PC-3 (cell line): ENCODE measurements at regions not wholly inside any gene's neighbourhood (a gene's known extent, or its start where the extent isn't known, plus 50 kb on each side); places are given as distances from the start of the nearest gene placed in this dataset.

Source experiments
- ATAC-seq: fragments of 200-7000 bp; cut with Tn5 transposase; 2 replicates; pipeline ENCODE4 v1.9.1; 2020; ENCODE audit warnings: mild to moderate bottlenecking, moderate library complexity
- BruUV-seq: library from RNA; stranded (reverse); fragments of 400-500 nt; replicated peaks from 2 replicates; lab custom pipeline; 2021; lab: Mats Ljungman, UMichigan
- CTCF ChIA-PET: fragments of 300-600 bp; sonication (Branson Sonifier 250); formaldehyde crosslinking; loops from one replicate; lab custom pipeline; 2022; ENCODE audit warnings: antibody characterized with exemption; lab: Charles Lee
- POLR2A ChIA-PET: fragments of 300-600 bp; sonication (Branson Sonifier 250); formaldehyde crosslinking; loops from one replicate; lab custom pipeline; 2022; ENCODE audit warnings: antibody characterized with exemption; ENCODE audit not compliant: unreplicated experiment; lab: Charles Lee
- DNase-seq: peaks from one replicate; pipeline ENCODE4 v3.0.0-alpha.2; 2015
- H2AFZ ChIP-seq: fragments of 300-600 bp; sonication (generic); 2 replicates; pipeline ENCODE4 v1.6.0; 2016; ENCODE audit warnings: antibody characterized with exemption, low read length
- H3F3A ChIP-seq: fragments of 300-600 bp; sonication (generic); one replicate; pipeline ENCODE4 v1.6.0; 2017; ENCODE audit warnings: antibody characterized with exemption, low read length, control low read depth, mild to moderate bottlenecking; ENCODE audit not compliant: unreplicated experiment
- H3K27ac ChIP-seq: fragments of 300-600 bp; sonication (generic); 2 replicates; pipeline ENCODE4 v1.5.1; 2016; ENCODE audit warnings: mild to moderate bottlenecking, low read length
- H3K27me3 ChIP-seq: fragments of 300-600 bp; sonication (generic); 2 replicates; pipeline ENCODE4 v1.6.1; 2016; ENCODE audit warnings: low read length, mixed read lengths
- H3K36me3 ChIP-seq: fragments of 300-600 bp; sonication (generic); 2 replicates; pipeline ENCODE4 v1.6.1; 2016; ENCODE audit warnings: low read depth, mixed run types, low read length, mixed read lengths
- H3K4me1 ChIP-seq: fragments of 300-600 bp; sonication (generic); 2 replicates; pipeline ENCODE4 v1.5.1; 2016; ENCODE audit warnings: low read length; ENCODE audit not compliant: insufficient read depth
- H3K4me2 ChIP-seq: fragments of 300-600 bp; sonication (generic); 2 replicates; pipeline ENCODE4 v1.6.0; 2016; ENCODE audit warnings: low read length
- H3K4me3 ChIP-seq: fragments of 300-600 bp; sonication (generic); 2 replicates; pipeline ENCODE4 v1.5.1; 2016; ENCODE audit warnings: mild to moderate bottlenecking, low read length, mixed read lengths
- H3K79me2 ChIP-seq: fragments of 300-600 bp; sonication (generic); 2 replicates; pipeline ENCODE4 v1.6.1; 2017; ENCODE audit warnings: low read length, mixed read lengths
- H3K9ac ChIP-seq: fragments of 300-600 bp; sonication (generic); 2 replicates; pipeline ENCODE4 v1.6.0; 2016; ENCODE audit warnings: mild to moderate bottlenecking, low read length
- H3K9me2 ChIP-seq: fragments of 300-600 bp; sonication (generic); replicated peaks from 2 replicates; pipeline ENCODE4 v1.6.1; 2016; ENCODE audit warnings: mixed run types, low read length, mixed read lengths
- H3K9me3 ChIP-seq: fragments of 300-600 bp; sonication (generic); 2 replicates; pipeline ENCODE4 v1.6.1; 2016; ENCODE audit warnings: low read length, mixed read lengths
- H4K20me1 ChIP-seq: fragments of 300-600 bp; sonication (generic); 2 replicates; pipeline ENCODE4 v1.6.1; 2016; ENCODE audit warnings: low read length, mixed read lengths
- EZH2 ChIP-seq: fragments of 300-600 bp; sonication (generic); IDR thresholded peaks from one replicate; pipeline ENCODE4 v1.6.1; 2017; ENCODE audit warnings: antibody characterized with exemption, mild to moderate bottlenecking, low read length; ENCODE audit not compliant: unreplicated experiment
- EZH2phosphoT487 ChIP-seq: fragments of 300-600 bp; sonication (generic); IDR thresholded peaks from 2 replicates; pipeline ENCODE4 v1.6.1; 2018; ENCODE audit warnings: mild to moderate bottlenecking, antibody characterized with exemption, low read length, borderline replicate concordance
- intact Hi-C: fragments of 100-400 bp; cut with micrococcal nuclease; formaldehyde crosslinking; loops from 2 replicates; pipeline ENCODE4 v1.9.0; 2023
- TF ChIP-seq, protein P1 (sequence below): fragments of 300-600 bp; sonication (generic); conservative IDR thresholded peaks from 2 replicates; pipeline ENCODE4 v1.5.1; 2017; ENCODE audit warnings: antibody characterized with exemption, low read depth, mild to moderate bottlenecking, low read length

DNA sequence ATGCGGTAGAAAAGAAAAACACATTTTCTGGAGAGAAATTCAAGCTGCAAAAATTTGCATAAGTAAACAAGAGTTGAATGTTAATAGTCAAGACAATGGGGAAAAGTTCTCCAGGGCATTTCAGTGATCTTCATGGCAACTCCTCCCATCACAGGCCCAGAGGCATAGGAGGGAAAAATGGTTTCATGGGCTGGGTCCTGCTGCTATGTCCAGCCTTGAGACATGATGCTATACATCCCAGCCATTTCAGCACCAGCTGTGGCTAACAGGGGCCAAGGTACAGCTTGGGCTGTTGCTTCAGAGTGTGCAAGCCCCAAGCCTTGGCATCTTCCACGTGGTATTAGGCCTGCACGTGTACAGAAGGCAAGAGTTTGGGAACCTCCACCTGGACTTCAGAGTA is 118.6 kb upstream of the DLGAP1 start:
- Histone ChIP-seq H3K79me2 (no peaks in the 10 kb centered on the region), H3K36me3 (no peaks in the 10 kb centered on the region), H3K9me3 (peaks cover 38% of the 10 kb centered on the region), H2AFZ (no peak overlapping the region), H3K4me2 (no peak overlapping the region), H3K9me2 (no peaks in the 10 kb centered on the region), H3K9ac (no peak overlapping the region), H3K4me3 (no peak overlapping the region), H3F3A (no peaks in the 10 kb centered on the region), H3K27me3 (no peaks in the 10 kb centered on the region), H3K4me1 (no peaks in the 10 kb centered on the region), H4K20me1 (no peaks in the 10 kb centered on the region), H3K27ac (no peak overlapping the region)
- DNase-seq (no peak), ATAC-seq (no peak)
- no TSS peak for BruUV-seq
- ChIA-PET POLR2A (no interaction called here), CTCF (no interaction called here)
- intact Hi-C loops: no loop called here
- TF ChIP-seq EZH2phosphoT487 (no peak), EZH2 (no peak)
- TF ChIP-seq, protein P1, sequence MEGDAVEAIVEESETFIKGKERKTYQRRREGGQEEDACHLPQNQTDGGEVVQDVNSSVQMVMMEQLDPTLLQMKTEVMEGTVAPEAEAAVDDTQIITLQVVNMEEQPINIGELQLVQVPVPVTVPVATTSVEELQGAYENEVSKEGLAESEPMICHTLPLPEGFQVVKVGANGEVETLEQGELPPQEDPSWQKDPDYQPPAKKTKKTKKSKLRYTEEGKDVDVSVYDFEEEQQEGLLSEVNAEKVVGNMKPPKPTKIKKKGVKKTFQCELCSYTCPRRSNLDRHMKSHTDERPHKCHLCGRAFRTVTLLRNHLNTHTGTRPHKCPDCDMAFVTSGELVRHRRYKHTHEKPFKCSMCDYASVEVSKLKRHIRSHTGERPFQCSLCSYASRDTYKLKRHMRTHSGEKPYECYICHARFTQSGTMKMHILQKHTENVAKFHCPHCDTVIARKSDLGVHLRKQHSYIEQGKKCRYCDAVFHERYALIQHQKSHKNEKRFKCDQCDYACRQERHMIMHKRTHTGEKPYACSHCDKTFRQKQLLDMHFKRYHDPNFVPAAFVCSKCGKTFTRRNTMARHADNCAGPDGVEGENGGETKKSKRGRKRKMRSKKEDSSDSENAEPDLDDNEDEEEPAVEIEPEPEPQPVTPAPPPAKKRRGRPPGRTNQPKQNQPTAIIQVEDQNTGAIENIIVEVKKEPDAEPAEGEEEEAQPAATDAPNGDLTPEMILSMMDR: no peak

DNA sequence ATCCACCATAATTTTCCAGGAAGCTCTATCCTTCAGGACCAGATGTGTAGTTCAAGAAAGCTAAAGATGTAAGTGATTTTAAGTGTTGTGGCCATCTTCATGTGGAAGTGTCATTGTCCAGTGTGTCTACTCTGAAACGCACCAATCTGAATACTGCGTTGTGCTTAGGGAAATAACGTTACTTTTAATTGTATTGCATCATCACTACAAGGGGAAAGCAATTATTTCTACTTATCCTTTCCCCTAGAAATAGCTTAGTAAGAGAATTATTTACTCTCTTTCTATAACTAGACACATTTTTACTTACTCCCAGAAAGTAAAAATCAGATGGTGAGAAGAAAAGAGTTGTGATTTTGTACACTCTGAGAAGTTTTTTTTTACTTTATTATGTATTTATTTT is 102.4 kb upstream of the DLGAP1 start:
- intact Hi-C loops: no loop called here
- Histone ChIP-seq H3K9ac (no peak overlapping the region), H3K27me3 (no peaks in the 10 kb centered on the region), H2AFZ (no peak overlapping the region), H3K4me3 (no peak overlapping the region), H3K9me3 (peaks cover 13% of the 10 kb centered on the region), H3K4me2 (no peak overlapping the region), H3K79me2 (no peaks in the 10 kb centered on the region), H3F3A (no peaks in the 10 kb centered on the region), H3K9me2 (no peaks in the 10 kb centered on the region), H3K36me3 (no peaks in the 10 kb centered on the region), H4K20me1 (no peaks in the 10 kb centered on the region), H3K4me1 (no peaks in the 10 kb centered on the region), H3K27ac (no peak overlapping the region)
- CTCF ChIA-PET: no interaction called here
- POLR2A ChIA-PET: no interaction called here
- ATAC-seq (no peak), DNase-seq (no peak)
- no TSS peak for BruUV-seq
- no peak for TF ChIP-seq EZH2phosphoT487
- TF ChIP-seq, protein P1: no peak
- no peak for TF ChIP-seq EZH2

DNA sequence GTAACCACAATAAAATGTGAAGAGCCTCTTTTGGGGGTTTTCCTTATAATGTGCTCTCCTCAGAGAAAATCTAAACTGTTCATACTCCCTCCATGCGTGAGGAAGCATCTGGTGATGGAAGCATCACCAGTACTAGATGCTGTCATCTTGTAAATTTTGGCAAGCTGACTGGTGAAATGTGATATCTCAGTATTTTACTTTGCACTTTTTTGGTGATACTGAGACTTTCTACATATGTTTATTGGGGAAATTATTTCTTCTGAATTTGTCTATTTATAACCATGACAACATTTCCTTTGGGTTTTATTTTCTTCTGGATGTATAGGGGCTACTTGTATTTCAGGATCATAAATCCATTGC is 95.9 kb upstream of the DLGAP1 start:
- Histone ChIP-seq H3K4me2 (no peak overlapping the region), H3K27ac (no peak overlapping the region), H2AFZ (no peak overlapping the region), H3K4me3 (no peak overlapping the region), H4K20me1 (no peaks in the 10 kb centered on the region), H3K27me3 (no peaks in the 10 kb centered on the region), H3K79me2 (no peaks in the 10 kb centered on the region), H3K9ac (no peak overlapping the region), H3F3A (no peaks in the 10 kb centered on the region), H3K4me1 (no peaks in the 10 kb centered on the region), H3K9me2 (no peaks in the 10 kb centered on the region), H3K36me3 (no peaks in the 10 kb centered on the region), H3K9me3 (peaks cover 19% of the 10 kb centered on the region)
- POLR2A ChIA-PET: no interaction called here
- CTCF ChIA-PET: no interaction called here
- DNase-seq (no peak), ATAC-seq (no peak)
- TF ChIP-seq, protein P1: no peak
- TF ChIP-seq EZH2 (no peak), EZH2phosphoT487 (no peak)
- BruUV-seq: no TSS peak
- intact Hi-C loops: no loop called here
